ENCODE measurements at regions not wholly inside any gene's neighbourhood (a gene's known extent, or its start where the extent isn't known, plus 50 kb on each side); places are given as distances from the start of the nearest gene placed in this dataset.

GRCh38 chr7:7122701-7123281 lies 59.6 kb upstream of the C1GALT1 start:
- no peak for DNase-seq

GRCh38 chr7:7125963-7126362 lies 56.4 kb upstream of the C1GALT1 start:
- no peak for DNase-seq

DNA sequence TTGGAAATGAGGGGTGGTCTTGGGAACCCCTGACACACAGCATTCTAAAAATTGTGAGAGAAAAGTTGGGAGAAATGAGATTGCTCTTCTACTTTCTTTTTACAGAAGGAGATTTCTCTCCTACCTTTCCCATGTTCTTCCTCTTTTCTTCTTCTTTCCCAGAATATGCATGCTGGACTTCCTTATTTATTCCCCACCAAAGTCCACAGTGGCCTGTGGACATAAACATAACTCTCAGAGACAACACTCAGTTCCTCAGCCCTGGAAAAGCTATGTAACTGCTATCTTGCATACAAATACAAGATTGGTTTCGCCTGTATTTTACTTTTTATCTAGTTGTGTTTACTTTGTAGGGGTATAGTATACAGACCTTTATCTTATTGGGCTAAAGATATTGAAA lies 54.6 kb upstream of the C1GALT1 start:
- DNase-seq = no peak

- DNase-seq = no peak
Measured at GRCh38 chr7:7129381-7129780, 53.0 kb upstream of the C1GALT1 start.

DNA sequence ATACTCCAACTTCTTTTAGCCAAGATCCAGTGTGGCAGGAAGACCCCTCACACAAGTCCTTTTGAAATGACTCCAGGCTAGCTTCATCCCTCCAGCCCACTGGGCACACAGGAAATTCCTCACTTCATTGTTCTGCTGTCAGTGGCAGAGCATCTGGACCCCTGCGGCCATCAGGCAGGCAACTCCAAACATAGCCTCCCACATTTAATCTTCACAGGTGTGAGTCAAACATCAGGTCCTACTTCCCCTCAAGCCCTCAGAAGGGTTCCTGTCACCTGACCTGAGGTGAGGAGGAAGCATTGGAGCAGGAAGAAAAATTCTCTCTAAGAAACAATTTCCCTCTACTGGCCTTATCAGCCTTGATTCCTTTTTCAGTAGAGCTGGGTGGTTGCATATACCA lies 51.1 kb upstream of the C1GALT1 start:
- DNase-seq = no peak
